ENCODE measurements at regions not wholly inside any gene's neighbourhood (a gene's known extent, or its start where the extent isn't known, plus 50 kb on each side); places are given as distances from the start of the nearest gene placed in this dataset.
"Not testable (repeated sequence)": the region's sequence is repeated elsewhere in the genome, so short reads cannot be mapped to it uniquely, and the experiment has no call there.

DNA sequence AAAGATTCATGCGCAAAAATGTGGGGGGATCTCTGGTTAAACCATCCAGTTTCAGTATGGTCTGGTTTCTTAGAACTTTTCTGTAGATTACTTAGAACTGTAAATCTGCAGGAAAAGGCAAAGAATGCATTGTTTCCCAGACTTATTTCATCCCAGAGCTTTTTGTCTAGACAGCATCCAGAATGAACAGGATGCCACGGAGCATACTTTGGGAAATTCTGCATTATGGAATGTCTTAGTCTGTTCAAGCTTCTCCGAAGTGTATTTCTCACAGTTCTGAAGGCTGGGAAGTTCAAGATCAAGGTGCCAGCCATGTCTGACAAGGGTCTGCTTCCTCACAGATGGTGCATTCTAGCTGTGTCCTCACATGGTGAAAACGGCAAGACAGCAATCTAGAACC is 136.3 kb downstream of the INHBA start:
- Histone ChIP-seq H3K36me3 (ENCODE audit: control insufficient read depth, insufficient read depth, low read length) (no peaks in the 10 kb centered on the region), H3K4me3 (ENCODE audit: low read depth, low read length) (no peak overlapping the region), H3K27ac (ENCODE audit: low read depth, low read length) (no peak overlapping the region), H3K27me3 (ENCODE audit: control insufficient read depth, insufficient read depth, low read length) (no peaks in the 10 kb centered on the region), H3K9me3 (ENCODE audit: control insufficient read depth, insufficient read depth, low read depth, low read length) (no peaks in the 10 kb centered on the region), H3K9ac (ENCODE audit: low read length) (no peak overlapping the region), H3K4me1 (ENCODE audit: control insufficient read depth, insufficient read depth, low read length) (no peaks in the 10 kb centered on the region; the same call in 1 of the 2 replicates)

DNA sequence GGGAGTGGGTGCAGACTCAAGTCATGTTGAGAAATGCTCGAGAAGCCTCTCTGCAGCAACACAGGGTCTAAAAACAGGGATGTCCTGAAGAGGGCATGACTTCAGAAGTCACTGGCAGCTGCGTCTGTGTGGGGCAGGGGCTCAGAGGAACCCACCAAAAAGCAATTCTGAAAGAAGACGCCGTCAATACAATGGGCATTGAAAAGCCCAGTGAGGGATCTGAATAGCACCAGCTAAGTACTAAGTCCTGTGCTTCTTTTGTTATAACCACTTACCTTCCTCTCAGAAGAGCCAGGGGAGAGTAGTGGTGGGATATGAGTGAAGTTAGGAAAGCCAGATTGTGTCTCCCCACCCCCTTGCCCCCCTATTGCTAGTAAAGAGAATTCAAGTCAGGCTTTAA is 137.2 kb downstream of the INHBA start:
- Histone ChIP-seq H3K27ac (ENCODE audit: low read depth, low read length) (no peak overlapping the region), H3K36me3 (ENCODE audit: control insufficient read depth, insufficient read depth, low read length) (no peaks in the 10 kb centered on the region), H3K4me3 (ENCODE audit: low read depth, low read length) (no peak overlapping the region), H3K27me3 (ENCODE audit: control insufficient read depth, insufficient read depth, low read length) (no peaks in the 10 kb centered on the region), H3K4me1 (ENCODE audit: control insufficient read depth, insufficient read depth, low read length) (no peaks in the 10 kb centered on the region; the same call in 1 of the 2 replicates), H3K9me3 (ENCODE audit: control insufficient read depth, insufficient read depth, low read depth, low read length) (no peaks in the 10 kb centered on the region), H3K9ac (ENCODE audit: low read length) (no peak overlapping the region)

DNA sequence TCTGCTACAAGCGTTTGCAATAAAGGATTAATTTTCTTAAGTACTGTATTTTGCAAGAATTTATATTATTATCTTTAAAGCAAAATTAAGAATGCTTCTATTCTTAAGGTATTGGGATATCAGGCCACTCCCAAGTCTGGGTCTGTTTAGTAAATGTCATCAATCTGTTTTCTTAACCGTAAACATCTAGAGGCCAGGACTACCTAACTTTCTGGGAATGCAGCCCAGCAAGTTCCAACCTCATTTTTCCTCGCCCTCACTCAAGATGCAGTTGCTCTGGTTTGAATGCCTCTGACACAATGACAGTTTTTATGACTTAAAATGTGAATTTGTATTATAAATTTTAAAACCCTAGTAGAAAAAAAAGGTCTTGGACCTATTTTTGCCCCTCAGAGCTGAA is 143.5 kb downstream of the INHBA start:
- H3K4me1 ChIP-seq (ENCODE audit: control insufficient read depth, insufficient read depth, low read length): no peaks in the 10 kb centered on the region
- no peak overlapping the region for H3K4me3 ChIP-seq (ENCODE audit: low read depth, low read length)
- no peak overlapping the region for H3K27ac ChIP-seq (ENCODE audit: low read depth, low read length)
- H3K9me3 ChIP-seq (ENCODE audit: control insufficient read depth, insufficient read depth, low read depth, low read length): peaks cover 20% of the 10 kb centered on the region
- no peaks in the 10 kb centered on the region for H3K27me3 ChIP-seq (ENCODE audit: control insufficient read depth, insufficient read depth, low read length)
- H3K9ac ChIP-seq (ENCODE audit: low read length): no peak overlapping the region
- no peaks in the 10 kb centered on the region for H3K36me3 ChIP-seq (ENCODE audit: control insufficient read depth, insufficient read depth, low read length)

DNA sequence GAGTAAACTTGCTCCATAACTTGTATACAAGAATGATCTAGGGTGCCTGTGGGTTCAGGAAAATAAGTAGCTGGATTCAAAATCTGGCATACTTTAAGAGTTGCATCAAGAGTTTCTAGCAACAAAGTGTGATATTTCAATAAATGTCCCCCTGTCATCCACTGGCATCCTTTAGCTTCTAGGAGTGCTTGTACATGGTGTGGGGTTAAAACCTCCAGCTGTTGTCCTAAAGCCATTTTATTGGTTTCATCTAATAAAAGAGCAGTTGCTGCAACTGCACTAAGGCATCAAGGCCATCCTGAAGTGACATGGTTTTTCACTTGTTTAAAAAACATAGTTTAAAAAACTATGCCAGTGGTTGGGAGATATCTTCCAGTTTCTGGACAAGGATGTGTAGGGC is 148.4 kb downstream of the INHBA start:
- Histone ChIP-seq H3K36me3 (ENCODE audit: control insufficient read depth, insufficient read depth, low read length) (no peaks in the 10 kb centered on the region), H3K9me3 (ENCODE audit: control insufficient read depth, insufficient read depth, low read depth, low read length) (peaks cover 20% of the 10 kb centered on the region), H3K9ac (ENCODE audit: low read length) (no peak overlapping the region), H3K4me3 (ENCODE audit: low read depth, low read length) (no peak overlapping the region), H3K27ac (ENCODE audit: low read depth, low read length) (no peak overlapping the region), H3K4me1 (ENCODE audit: control insufficient read depth, insufficient read depth, low read length) (no peaks in the 10 kb centered on the region), H3K27me3 (ENCODE audit: control insufficient read depth, insufficient read depth, low read length) (no peaks in the 10 kb centered on the region)

DNA sequence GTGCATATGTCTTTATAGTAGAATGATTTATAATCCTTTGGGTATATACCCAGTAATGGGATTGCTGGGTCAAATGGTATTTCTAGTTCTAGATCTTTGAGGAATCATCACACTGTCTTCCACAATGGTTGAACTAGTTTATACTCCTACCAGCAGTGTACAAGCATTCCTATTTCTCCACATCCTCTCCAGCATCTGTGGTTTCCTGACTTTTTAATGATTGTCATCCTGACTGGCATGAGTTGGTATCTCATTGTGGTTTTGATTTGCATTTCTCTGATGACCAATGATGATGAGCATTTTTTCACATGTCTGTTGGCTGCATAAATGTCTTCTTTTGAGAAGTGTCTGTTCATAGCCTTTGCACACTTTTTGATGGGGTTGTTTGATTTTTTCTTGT is 152.8 kb downstream of the INHBA start:
- H3K36me3 ChIP-seq (ENCODE audit: control insufficient read depth, insufficient read depth, low read length); H3K4me3 ChIP-seq (ENCODE audit: low read depth, low read length); H3K27me3 ChIP-seq (ENCODE audit: control insufficient read depth, insufficient read depth, low read length); H3K4me1 ChIP-seq (ENCODE audit: control insufficient read depth, insufficient read depth, low read length); H3K9me3 ChIP-seq (ENCODE audit: control insufficient read depth, insufficient read depth, low read depth, low read length); H3K9ac ChIP-seq (ENCODE audit: low read length); H3K27ac ChIP-seq (ENCODE audit: low read depth, low read length): not testable (repeated sequence)

DNA sequence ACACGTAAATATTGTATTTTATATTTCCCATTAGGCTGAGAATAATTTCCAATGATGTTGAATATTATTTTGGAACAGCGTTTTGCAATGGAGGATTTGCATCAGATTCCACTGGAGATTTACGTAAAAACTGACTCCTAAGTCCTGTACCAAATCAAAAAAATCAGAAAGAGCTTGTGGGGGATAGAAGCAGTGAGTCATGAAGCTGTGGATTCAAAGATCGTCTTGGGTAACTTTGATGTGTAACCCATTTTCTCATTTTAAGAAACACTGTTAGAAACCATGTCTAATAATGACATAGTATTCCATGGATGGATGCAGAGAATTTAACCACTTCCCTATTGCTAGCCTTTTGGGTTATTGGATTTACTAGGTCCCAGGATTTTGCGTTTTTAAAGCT is 158.6 kb downstream of the INHBA start:
- H3K27me3 ChIP-seq (ENCODE audit: control insufficient read depth, insufficient read depth, low read length): no peaks in the 10 kb centered on the region
- peaks cover 5% of the 10 kb centered on the region for H3K4me1 ChIP-seq (ENCODE audit: control insufficient read depth, insufficient read depth, low read length)
- H3K9me3 ChIP-seq (ENCODE audit: control insufficient read depth, insufficient read depth, low read depth, low read length): no peaks in the 10 kb centered on the region
- no peak overlapping the region for H3K4me3 ChIP-seq (ENCODE audit: low read depth, low read length)
- H3K9ac ChIP-seq (ENCODE audit: low read length): no peak overlapping the region
- no peak overlapping the region for H3K27ac ChIP-seq (ENCODE audit: low read depth, low read length)
- no peaks in the 10 kb centered on the region for H3K36me3 ChIP-seq (ENCODE audit: control insufficient read depth, insufficient read depth, low read length)

DNA sequence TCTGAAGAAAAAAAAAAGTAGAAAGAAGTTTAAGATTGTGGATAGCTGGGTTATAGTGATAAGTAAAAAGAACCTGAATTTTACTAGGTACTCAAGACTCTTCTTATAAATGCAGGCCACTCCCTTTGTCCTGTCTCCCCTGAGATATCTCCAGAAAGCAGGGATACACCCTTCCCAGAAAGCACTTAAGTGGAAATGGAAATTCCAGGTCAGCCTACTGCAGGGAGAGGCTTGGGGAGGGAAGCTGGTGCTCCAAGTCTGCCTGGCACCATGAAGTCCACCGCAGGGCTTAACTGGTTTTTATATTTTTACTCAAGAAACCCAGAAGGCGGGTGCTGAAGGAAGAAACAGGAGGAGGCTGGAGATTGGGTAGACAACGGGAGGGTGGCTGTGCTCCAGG is 162.3 kb downstream of the INHBA start:
- H3K4me3 ChIP-seq (ENCODE audit: low read depth, low read length): no peak overlapping the region
- H3K9me3 ChIP-seq (ENCODE audit: control insufficient read depth, insufficient read depth, low read depth, low read length): no peaks in the 10 kb centered on the region
- no peaks in the 10 kb centered on the region for H3K27me3 ChIP-seq (ENCODE audit: control insufficient read depth, insufficient read depth, low read length)
- peaks cover 13% of the 10 kb centered on the region for H3K4me1 ChIP-seq (ENCODE audit: control insufficient read depth, insufficient read depth, low read length)
- no peak overlapping the region for H3K27ac ChIP-seq (ENCODE audit: low read depth, low read length)
- no peak overlapping the region for H3K9ac ChIP-seq (ENCODE audit: low read length)
- no peaks in the 10 kb centered on the region for H3K36me3 ChIP-seq (ENCODE audit: control insufficient read depth, insufficient read depth, low read length)

DNA sequence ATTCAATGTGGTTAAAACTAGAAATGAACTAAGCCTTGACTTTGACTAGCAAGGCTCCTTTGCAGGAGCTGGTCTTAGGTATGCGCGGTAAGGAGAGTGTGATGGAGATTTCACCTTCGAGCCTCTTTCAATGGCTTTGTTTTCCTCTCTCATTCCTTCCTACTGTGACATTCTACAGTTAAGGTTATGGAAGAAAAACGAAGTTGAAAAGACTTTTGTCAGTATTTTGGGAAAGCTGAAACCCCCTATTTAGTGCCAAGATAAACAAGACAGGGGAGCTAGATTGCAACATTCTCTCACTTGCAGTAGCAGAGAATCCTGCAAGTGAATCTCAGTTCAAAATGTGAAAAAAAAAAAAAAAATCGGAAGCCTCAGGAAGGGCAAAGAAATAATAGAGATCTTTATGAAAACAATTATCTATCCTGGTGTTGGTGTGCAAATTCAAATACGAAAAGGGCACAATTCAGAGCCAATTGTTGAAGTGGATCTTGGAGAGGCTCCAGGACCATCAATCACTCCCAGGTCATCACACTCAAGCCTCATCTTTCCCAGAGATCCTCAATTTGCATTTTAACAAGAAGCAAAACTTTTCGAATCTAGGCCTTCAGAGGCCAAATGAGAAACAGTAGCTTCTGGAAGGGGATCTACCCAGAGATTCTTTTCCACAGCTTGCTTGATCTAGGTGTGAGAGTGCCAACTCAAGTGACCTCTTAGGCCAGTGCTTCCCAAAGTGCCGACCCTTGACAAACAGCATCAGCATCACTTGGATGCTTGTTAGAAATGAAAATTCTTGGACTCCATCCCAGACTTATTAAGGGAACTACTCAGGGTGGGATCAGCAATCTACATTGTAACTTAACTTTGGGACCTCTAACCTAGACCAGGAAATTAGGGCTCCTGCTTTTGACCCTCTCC is 163.8 kb downstream of the INHBA start:
- Histone ChIP-seq H3K4me3 (ENCODE audit: low read depth, low read length) (no peak overlapping the region), H3K27ac (ENCODE audit: low read depth, low read length) (peak overlapping the region; percentile 58), H3K9me3 (ENCODE audit: control insufficient read depth, insufficient read depth, low read depth, low read length) (peaks cover 5% of the 10 kb centered on the region; the same call in 1 of the 2 replicates)

DNA sequence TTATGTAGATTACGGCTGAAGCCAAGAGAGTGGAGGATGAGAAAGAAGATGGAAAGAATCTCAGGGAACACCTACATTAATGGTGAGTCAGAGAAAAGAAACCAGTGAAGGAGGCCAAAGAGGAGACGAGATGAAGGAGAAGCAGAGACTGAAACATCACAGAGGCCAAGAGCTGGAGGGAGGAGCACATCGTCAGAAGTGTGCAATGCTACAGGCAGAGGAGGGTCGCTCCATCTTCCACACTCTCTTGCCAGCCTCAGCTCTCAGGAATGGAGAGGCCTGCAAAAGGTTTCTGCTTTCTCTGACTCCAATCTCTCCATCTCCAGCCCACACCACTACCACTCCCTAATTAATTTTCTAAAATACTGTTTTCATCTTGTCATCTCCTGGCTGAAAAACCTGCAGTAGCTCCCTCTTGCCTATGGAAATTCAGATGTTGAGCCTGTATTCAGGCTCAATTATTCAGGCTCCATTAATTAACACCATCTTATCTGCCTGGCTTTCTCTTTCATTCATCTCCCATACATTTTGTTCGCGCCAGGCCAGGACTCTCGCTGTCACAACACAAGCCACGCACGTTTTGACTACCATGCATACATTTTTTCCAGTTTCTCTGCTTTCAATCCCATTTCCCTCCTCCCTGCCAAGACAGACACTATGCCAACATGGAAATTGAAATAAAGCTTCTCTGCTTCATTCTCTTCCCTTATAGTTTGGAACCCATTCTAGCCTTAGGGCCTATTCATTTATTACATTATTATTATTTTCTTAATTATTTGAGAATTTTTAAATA is 165.8 kb downstream of the INHBA start:
- Histone ChIP-seq H3K4me1 (ENCODE audit: control insufficient read depth, insufficient read depth, low read length) (peaks cover 13% of the 10 kb centered on the region), H3K9me3 (ENCODE audit: control insufficient read depth, insufficient read depth, low read depth, low read length) (peaks cover 5% of the 10 kb centered on the region; the same call in 1 of the 2 replicates), H3K27me3 (ENCODE audit: control insufficient read depth, insufficient read depth, low read length) (no peaks in the 10 kb centered on the region), H3K4me3 (ENCODE audit: low read depth, low read length) (no peak overlapping the region), H3K36me3 (ENCODE audit: control insufficient read depth, insufficient read depth, low read length) (no peaks in the 10 kb centered on the region), H3K27ac (ENCODE audit: low read depth, low read length) (no peak overlapping the region), H3K9ac (ENCODE audit: low read length) (no peak overlapping the region)

More for the DNA sequence above, 163.8 kb downstream of the INHBA start:
- Histone ChIP-seq H3K36me3 (ENCODE audit: control insufficient read depth, insufficient read depth, low read length) (no peaks in the 10 kb centered on the region), H3K4me1 (ENCODE audit: control insufficient read depth, insufficient read depth, low read length) (peaks cover 13% of the 10 kb centered on the region), H3K9ac (ENCODE audit: low read length) (peak overlapping the region; percentile 28), H3K27me3 (ENCODE audit: control insufficient read depth, insufficient read depth, low read length) (no peaks in the 10 kb centered on the region)

DNA sequence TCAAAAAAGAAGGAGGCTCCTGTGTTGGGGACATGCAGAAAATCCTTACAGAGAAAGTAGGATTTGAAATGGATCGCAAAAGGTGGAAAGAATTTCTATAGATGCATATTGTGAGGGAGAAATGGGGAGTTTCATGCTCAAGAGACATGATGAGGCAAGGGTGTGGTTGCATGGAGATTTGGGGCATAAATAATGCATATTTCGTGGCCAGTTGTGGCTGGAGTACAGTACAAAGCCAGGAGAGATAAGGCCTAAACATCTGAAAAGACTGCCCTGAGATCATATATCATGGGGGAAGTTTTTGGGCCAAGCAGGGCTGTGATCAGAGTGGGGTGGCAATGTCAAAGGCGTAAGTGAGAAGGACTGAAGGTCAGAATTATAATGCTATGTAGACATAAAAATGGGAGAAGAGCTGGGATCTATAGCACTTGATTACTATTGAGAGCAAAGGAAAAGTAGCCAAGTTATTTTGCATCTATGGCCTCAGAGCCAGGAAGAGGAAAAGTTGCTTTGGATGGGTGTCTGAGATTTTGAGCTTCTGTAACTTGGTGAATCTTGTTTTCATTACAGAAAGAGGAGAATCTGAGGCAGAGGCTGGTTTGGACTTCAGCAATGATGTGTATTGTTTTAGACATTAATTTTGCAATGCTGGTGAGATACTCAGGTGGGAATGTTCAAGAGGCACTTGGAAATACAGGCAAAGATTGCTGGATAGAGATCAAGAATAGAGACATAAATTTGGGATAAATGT is 166.6 kb downstream of the INHBA start:
- Histone ChIP-seq H3K27me3 (ENCODE audit: control insufficient read depth, insufficient read depth, low read length) (no peaks in the 10 kb centered on the region), H3K9ac (ENCODE audit: low read length) (no peak overlapping the region), H3K27ac (ENCODE audit: low read depth, low read length) (no peak overlapping the region), H3K4me1 (ENCODE audit: control insufficient read depth, insufficient read depth, low read length) (peaks cover 13% of the 10 kb centered on the region), H3K9me3 (ENCODE audit: control insufficient read depth, insufficient read depth, low read depth, low read length) (peaks cover 5% of the 10 kb centered on the region; the same call in 1 of the 2 replicates), H3K36me3 (ENCODE audit: control insufficient read depth, insufficient read depth, low read length) (no peaks in the 10 kb centered on the region), H3K4me3 (ENCODE audit: low read depth, low read length) (no peak overlapping the region)
